ENCODE measurements at regions not wholly inside any gene's neighbourhood (a gene's known extent, or its start where the extent isn't known, plus 50 kb on each side); places are given as distances from the start of the nearest gene placed in this dataset.

DNA sequence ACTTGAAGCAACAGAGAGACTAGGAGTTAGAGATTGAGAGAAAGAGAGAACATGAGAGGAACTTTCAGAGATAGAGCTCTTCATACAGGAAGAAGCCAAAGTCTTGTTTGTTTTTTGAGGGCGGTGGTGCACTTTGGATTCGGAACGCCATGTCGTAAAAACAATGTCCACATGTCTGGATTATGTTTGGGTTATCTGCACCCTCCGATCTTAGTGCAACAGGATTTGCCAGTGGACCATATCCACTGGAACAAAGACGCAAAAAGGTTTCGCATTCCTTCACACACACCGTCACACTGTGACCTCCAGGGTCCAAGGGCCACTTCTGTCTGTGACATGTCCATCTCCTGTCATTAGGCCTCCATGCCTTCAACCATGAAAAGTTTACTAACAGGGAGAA is 141.8 kb upstream of the ATP11B start:
- TF ChIP-seq, protein P1, sequence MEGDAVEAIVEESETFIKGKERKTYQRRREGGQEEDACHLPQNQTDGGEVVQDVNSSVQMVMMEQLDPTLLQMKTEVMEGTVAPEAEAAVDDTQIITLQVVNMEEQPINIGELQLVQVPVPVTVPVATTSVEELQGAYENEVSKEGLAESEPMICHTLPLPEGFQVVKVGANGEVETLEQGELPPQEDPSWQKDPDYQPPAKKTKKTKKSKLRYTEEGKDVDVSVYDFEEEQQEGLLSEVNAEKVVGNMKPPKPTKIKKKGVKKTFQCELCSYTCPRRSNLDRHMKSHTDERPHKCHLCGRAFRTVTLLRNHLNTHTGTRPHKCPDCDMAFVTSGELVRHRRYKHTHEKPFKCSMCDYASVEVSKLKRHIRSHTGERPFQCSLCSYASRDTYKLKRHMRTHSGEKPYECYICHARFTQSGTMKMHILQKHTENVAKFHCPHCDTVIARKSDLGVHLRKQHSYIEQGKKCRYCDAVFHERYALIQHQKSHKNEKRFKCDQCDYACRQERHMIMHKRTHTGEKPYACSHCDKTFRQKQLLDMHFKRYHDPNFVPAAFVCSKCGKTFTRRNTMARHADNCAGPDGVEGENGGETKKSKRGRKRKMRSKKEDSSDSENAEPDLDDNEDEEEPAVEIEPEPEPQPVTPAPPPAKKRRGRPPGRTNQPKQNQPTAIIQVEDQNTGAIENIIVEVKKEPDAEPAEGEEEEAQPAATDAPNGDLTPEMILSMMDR (IDR thresholded peaks at IDR 0.05) = no peak
- TF ChIP-seq MEF2A (IDR thresholded peaks at IDR 0.05; ENCODE audit: borderline replicate concordance, low read depth) = no peak
- no peak for TF ChIP-seq EP300 (IDR thresholded peaks at IDR 0.05; ENCODE audit: borderline replicate concordance in 1 of 2, low read depth in 1 of 2, low read length in 1 of 2)

Data from SK-N-SH (cell line).